ENCODE measurements at regions not wholly inside any gene's neighbourhood (a gene's known extent, or its start where the extent isn't known, plus 50 kb on each side); places are given as distances from the start of the nearest gene placed in this dataset.

- DNase-seq (ENCODE audit: low read depth): no peak
- TF ChIP-seq, protein P1, sequence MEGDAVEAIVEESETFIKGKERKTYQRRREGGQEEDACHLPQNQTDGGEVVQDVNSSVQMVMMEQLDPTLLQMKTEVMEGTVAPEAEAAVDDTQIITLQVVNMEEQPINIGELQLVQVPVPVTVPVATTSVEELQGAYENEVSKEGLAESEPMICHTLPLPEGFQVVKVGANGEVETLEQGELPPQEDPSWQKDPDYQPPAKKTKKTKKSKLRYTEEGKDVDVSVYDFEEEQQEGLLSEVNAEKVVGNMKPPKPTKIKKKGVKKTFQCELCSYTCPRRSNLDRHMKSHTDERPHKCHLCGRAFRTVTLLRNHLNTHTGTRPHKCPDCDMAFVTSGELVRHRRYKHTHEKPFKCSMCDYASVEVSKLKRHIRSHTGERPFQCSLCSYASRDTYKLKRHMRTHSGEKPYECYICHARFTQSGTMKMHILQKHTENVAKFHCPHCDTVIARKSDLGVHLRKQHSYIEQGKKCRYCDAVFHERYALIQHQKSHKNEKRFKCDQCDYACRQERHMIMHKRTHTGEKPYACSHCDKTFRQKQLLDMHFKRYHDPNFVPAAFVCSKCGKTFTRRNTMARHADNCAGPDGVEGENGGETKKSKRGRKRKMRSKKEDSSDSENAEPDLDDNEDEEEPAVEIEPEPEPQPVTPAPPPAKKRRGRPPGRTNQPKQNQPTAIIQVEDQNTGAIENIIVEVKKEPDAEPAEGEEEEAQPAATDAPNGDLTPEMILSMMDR (conservative IDR thresholded peaks at IDR 0.05; ENCODE audit: control insufficient read depth, insufficient read depth, low read depth, low read length): no peak
- no peak overlapping the region for H3K4me3 ChIP-seq (ENCODE audit: control insufficient read depth, low read depth, low read length)
These were observed 294.8 kb downstream of the PTPRC start for GRCh38 chr1:198933515-198934222.

DNA sequence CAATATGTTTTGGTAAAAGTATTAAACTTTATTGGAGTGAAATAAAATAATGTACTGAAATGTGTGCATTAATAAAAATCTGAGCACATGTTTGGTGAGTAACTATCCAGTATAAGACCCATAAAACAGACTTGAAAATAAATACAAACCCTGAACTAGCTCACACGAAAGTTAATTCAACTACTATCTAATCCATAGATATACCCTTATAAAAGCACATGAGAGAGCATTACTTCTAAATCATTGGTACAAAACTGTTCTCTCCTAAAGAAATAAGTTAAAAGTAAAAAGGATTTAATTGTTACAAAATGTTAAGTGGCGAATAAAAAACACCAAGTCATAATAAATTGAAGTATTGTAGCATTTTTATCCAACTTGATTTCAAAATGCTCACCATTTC is 295.6 kb downstream of the PTPRC start:
- no peak for DNase-seq (ENCODE audit: low read depth)
- H3K4me3 ChIP-seq (ENCODE audit: control insufficient read depth, low read depth, low read length): peak overlapping the region; percentile 83
- TF ChIP-seq, protein P1 (conservative IDR thresholded peaks at IDR 0.05; ENCODE audit: control insufficient read depth, insufficient read depth, low read depth, low read length): no peak

DNA sequence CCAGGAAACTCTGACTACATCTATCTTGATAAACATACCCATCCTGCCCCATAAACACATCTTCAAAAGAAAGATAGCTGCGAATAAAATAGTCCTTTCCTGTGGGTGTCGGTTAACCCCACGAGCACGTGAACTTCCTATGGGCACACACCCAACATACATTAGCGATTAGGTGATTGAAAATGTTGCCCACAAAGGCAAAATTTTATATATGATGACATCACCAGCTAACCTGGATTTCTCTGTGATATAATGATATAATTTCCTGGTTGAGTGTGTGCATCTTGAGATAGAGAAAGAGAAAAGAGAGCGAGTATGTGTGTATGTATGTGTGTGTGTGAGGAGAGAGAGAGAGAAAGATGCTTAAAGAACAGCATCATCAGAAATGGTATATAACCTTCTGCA is 296.1 kb downstream of the PTPRC start:
- DNase-seq (ENCODE audit: low read depth): peak; percentile 24
- TF ChIP-seq, protein P1 (conservative IDR thresholded peaks at IDR 0.05; ENCODE audit: control insufficient read depth, insufficient read depth, low read depth, low read length): no peak

DNA sequence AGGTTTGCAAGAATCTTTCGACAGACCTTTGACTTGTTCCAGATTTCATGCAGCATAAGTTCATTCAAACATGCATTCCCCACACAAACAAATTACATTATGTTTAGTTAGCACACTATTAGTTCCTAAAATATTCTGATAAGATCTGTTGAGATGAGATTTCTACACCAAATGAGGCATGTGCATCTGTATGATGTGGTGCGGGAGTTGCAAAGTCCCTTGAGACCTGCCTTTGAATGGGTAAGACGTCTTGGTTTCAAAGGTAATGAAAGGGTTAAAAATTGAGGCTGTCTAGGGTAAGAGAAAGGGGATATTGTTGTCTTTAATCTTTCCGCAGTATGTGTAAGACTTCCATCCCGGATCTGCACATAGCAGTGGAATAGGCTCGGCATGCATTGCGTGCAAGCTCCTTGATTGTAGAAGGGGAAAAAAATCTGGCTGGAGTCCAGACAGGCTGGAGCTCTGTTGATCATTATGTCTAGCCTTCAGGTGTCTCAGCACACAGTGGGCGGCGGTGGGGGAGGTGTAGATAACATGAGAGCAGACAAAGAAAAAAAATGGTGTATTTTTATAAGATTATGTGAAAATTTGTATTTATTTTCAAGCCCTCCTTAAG is 296.6 kb downstream of the PTPRC start:
- DNase-seq (ENCODE audit: low read depth): peak; percentile 91
- peak overlapping the region; percentile 83 for H3K4me3 ChIP-seq (ENCODE audit: control insufficient read depth, low read depth, low read length)
- TF ChIP-seq, protein P1 (conservative IDR thresholded peaks at IDR 0.05; ENCODE audit: control insufficient read depth, insufficient read depth, low read depth, low read length): no peak

More for the DNA sequence above, 296.1 kb downstream of the PTPRC start:
- peak overlapping the region; percentile 83 for H3K4me3 ChIP-seq (ENCODE audit: control insufficient read depth, low read depth, low read length)

DNA sequence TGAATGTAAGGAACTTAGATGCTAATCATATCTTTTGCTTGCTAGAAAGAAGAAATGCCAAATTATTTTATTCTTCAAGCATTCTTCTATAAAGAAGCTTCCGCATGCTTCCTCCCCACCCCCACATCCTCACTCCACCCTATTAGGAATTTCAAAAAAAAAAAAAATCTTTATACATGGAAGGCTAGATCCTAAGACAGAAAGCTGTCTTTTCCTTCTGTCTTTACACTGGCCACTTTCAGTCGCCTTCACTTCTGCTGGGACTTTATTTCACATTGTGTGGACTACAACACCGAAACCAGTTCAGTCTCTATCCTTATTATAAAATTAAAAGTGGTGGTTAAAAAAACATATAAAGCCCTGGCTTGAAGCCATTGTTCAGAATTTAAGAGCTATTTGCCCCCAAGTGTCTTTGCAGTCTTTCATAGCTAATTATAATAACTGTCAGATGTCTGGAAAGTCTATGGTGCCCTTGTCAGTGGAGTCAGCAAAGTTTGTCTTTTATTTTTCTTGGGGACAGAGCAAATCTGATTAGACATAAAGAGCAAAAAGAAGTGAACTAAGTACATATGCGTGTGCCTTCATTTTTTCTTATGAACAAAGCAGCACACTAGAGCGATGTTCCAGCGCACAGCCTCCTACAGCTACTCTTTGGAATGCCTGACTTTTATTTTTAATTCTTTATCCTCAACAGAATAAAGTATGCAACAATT is 297.7 kb downstream of the PTPRC start:
- H3K4me3 ChIP-seq (ENCODE audit: control insufficient read depth, low read depth, low read length): peak overlapping the region; percentile 83
- peak; percentile 45 for DNase-seq (ENCODE audit: low read depth)
- TF ChIP-seq, protein P1 (conservative IDR thresholded peaks at IDR 0.05; ENCODE audit: control insufficient read depth, insufficient read depth, low read depth, low read length): no peak

GRCh38 chr1:198937231-198938031 is 298.6 kb downstream of the PTPRC start:
- TF ChIP-seq, protein P1 (conservative IDR thresholded peaks at IDR 0.05; ENCODE audit: control insufficient read depth, insufficient read depth, low read depth, low read length): no peak
- DNase-seq (ENCODE audit: low read depth): peak; percentile 95
- H3K4me3 ChIP-seq (ENCODE audit: control insufficient read depth, low read depth, low read length): peak overlapping the region; percentile 83

Data from fibroblast of mammary gland (primary cell).